ENCODE measurements at regions not wholly inside any gene's neighbourhood (a gene's known extent, or its start where the extent isn't known, plus 50 kb on each side); places are given as distances from the start of the nearest gene placed in this dataset.
"Not testable (repeated sequence)": the region's sequence is repeated elsewhere in the genome, so short reads cannot be mapped to it uniquely, and the experiment has no call there.

GRCh38 chr16:29323725-29324124 lies 82.8 kb downstream of the NPIPB11 start:
- TF ChIP-seq POLR2AphosphoS5, POLR2A (IDR thresholded peaks at IDR 0.05; ENCODE audit: low read depth, low read length): not testable (repeated sequence)

Data from GM12892 (cell line).